ENCODE measurements at regions not wholly inside any gene's neighbourhood (a gene's known extent, or its start where the extent isn't known, plus 50 kb on each side); places are given as distances from the start of the nearest gene placed in this dataset.

DNA sequence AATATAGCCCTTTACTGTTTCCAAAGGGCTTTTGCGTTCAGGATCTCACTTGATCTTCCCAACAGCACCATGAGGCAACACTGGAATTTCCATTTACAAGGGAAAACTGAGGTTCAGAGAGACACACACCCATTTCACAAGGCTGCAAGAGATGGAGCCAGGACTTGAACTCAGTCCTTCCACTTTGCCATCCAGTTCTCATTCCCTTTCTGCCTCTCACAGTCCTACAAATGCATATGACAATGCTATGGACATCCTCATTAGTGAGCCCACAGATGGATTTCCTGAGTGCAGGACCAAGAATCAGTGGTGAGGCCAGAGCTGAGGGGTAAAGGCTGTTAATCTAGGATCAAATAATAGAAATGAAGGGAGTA is 136.1 kb upstream of the MYCN start:
- no peak for DNase-seq (ENCODE audit: low spot score)
- H3K4me3 ChIP-seq, result no peak overlapping the region
- TF ChIP-seq, protein P1, sequence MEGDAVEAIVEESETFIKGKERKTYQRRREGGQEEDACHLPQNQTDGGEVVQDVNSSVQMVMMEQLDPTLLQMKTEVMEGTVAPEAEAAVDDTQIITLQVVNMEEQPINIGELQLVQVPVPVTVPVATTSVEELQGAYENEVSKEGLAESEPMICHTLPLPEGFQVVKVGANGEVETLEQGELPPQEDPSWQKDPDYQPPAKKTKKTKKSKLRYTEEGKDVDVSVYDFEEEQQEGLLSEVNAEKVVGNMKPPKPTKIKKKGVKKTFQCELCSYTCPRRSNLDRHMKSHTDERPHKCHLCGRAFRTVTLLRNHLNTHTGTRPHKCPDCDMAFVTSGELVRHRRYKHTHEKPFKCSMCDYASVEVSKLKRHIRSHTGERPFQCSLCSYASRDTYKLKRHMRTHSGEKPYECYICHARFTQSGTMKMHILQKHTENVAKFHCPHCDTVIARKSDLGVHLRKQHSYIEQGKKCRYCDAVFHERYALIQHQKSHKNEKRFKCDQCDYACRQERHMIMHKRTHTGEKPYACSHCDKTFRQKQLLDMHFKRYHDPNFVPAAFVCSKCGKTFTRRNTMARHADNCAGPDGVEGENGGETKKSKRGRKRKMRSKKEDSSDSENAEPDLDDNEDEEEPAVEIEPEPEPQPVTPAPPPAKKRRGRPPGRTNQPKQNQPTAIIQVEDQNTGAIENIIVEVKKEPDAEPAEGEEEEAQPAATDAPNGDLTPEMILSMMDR (IDR thresholded peaks at IDR 0.05), result no peak
- no peaks in the 10 kb centered on the region for H3K36me3 ChIP-seq
- no peak for ATAC-seq (ENCODE audit: insufficient number of reproducible peaks, low FRiP score, low read depth)
- no peaks in the 10 kb centered on the region for H3K9me3 ChIP-seq
- no peaks in the 10 kb centered on the region for H3K27me3 ChIP-seq (replicated peaks; ENCODE audit: insufficient read depth)
- no peaks in the 10 kb centered on the region for H3K4me1 ChIP-seq (ENCODE audit: control insufficient read depth in 1 of 2, low read depth in 2 of 2)
- H3K27ac ChIP-seq, result no peak overlapping the region

DNA sequence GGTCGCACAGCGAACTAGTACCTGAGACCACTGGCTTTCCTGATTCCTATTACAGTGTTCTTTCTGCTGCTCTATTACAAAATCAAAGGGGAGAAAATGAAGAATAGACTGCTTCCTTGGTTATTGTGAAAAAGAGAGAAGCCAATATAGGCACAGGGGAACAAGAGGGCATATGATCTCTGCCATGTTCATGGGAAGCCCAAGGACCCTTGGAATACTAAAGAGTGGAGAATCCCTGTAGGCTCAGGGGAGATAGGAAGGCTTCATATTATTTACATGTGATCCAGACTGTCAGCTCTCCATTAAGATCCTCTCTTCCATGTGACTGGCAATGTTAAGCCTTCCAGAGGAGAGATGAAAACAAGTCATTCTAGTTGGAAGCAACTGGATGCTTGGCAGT is 135.7 kb upstream of the MYCN start:
- H3K9me3 ChIP-seq, result no peaks in the 10 kb centered on the region
- no peaks in the 10 kb centered on the region for H3K4me1 ChIP-seq (ENCODE audit: control insufficient read depth in 1 of 2, low read depth in 2 of 2)
- H3K36me3 ChIP-seq, result no peaks in the 10 kb centered on the region
- no peak for ATAC-seq (ENCODE audit: insufficient number of reproducible peaks, low FRiP score, low read depth)
- no peak for DNase-seq (ENCODE audit: low spot score)
- TF ChIP-seq, protein P1 (IDR thresholded peaks at IDR 0.05), result no peak
- no peak overlapping the region for H3K4me3 ChIP-seq
- H3K27ac ChIP-seq, result no peak overlapping the region
- H3K27me3 ChIP-seq (replicated peaks; ENCODE audit: insufficient read depth), result no peaks in the 10 kb centered on the region

DNA sequence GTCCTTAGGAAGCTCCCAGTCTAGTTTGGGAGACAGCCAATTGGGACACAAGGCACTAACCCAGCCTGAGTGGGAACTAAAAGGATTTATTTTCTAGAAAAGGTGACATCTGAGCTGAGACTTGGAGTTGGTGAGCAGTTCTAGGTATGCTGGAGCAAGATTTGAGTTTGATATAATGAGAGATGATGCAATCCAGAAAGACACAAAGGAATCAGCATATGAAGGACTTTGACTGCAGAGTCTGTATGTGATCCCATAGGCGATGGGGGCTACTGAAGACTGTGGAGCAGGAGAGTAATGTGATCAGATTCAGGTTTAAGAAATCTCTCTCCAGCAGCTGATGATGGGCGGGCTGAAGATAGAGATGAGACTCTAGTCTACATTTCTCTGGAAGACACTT is 135.1 kb upstream of the MYCN start:
- no peaks in the 10 kb centered on the region for H3K9me3 ChIP-seq
- no peaks in the 10 kb centered on the region for H3K36me3 ChIP-seq
- no peak overlapping the region for H3K27ac ChIP-seq
- TF ChIP-seq, protein P1 (IDR thresholded peaks at IDR 0.05), result no peak
- no peaks in the 10 kb centered on the region for H3K27me3 ChIP-seq (replicated peaks; ENCODE audit: insufficient read depth)
- H3K4me3 ChIP-seq, result no peak overlapping the region
- no peak for DNase-seq (ENCODE audit: low spot score)
- no peaks in the 10 kb centered on the region for H3K4me1 ChIP-seq (ENCODE audit: control insufficient read depth in 1 of 2, low read depth in 2 of 2)
- no peak for ATAC-seq (ENCODE audit: insufficient number of reproducible peaks, low FRiP score, low read depth)

DNA sequence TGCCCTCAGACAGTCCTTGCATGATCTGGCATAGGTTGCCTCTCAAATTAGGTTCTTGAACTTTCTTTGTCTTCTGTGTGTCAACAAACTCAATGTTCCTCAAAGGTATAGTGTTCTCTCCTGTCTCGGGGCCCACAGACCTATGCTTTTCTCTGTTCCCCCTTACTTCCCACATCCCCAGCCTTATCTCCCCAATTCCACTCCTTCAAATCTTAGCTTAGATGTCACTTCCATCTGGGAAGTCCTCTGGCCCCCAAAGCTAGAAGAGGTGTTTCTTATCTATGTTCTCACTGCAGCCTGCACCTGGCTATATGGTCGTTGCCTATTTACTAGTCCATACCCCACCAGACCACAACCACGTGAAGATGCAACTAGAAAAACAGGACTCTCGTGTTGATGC is 134.6 kb upstream of the MYCN start:
- ATAC-seq (ENCODE audit: insufficient number of reproducible peaks, low FRiP score, low read depth), result no peak
- no peaks in the 10 kb centered on the region for H3K9me3 ChIP-seq
- DNase-seq (ENCODE audit: low spot score), result no peak
- H3K4me3 ChIP-seq, result no peak overlapping the region
- H3K27me3 ChIP-seq (replicated peaks; ENCODE audit: insufficient read depth), result no peaks in the 10 kb centered on the region
- H3K27ac ChIP-seq, result no peak overlapping the region
- no peaks in the 10 kb centered on the region for H3K4me1 ChIP-seq (ENCODE audit: control insufficient read depth in 1 of 2, low read depth in 2 of 2)
- H3K36me3 ChIP-seq, result no peaks in the 10 kb centered on the region
- TF ChIP-seq, protein P1 (IDR thresholded peaks at IDR 0.05), result no peak

DNA sequence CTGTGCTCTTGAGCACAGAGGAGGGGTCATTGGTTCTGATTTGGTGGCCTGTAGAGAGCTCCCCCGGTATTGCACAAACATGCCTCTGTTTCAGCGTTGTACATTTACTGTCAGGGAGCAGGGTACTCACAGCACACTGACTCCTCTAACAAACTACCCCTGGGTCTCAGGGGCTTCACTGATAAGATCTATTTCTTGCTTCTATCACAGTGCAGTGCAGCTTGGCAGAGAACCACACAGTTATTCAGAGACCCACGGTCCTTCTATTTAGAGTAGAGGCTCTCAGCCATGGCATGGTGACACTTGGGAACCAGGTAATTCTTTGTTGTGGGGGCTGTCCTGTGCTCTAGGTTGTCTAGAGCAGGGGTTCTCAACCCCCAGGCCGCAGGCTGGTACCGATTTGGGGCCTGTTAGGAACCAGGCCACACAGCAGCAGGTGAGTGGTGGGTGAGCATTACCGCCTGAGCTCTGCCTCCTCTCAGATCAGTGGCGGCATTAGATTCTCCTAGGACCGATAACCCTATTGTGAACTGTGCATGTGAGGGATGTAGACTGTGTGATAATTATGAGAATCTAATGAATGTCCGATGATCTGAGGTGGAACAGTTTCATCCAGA is 133.4 kb upstream of the MYCN start:
- Histone ChIP-seq H3K9me3 (no peaks in the 10 kb centered on the region), H3K36me3 (no peaks in the 10 kb centered on the region), H3K27ac (no peak overlapping the region), H3K4me1 (ENCODE audit: control insufficient read depth in 1 of 2, low read depth in 2 of 2) (no peaks in the 10 kb centered on the region), H3K4me3 (no peak overlapping the region), H3K27me3 (replicated peaks; ENCODE audit: insufficient read depth) (no peaks in the 10 kb centered on the region)
- TF ChIP-seq, protein P1 (IDR thresholded peaks at IDR 0.05), result no peak
- DNase-seq (ENCODE audit: low spot score) (no peak), ATAC-seq (ENCODE audit: insufficient number of reproducible peaks, low FRiP score, low read depth) (no peak)

Measured in thoracic aorta (tissue), 2 donors.